Stomach (tissue), 8 donors: ENCODE measurements at regions not wholly inside any gene's neighbourhood (a gene's known extent, or its start where the extent isn't known, plus 50 kb on each side); places are given as distances from the start of the nearest gene placed in this dataset.
A peak's percentile ranks its signal among the peaks of the same experiment; 100 is the strongest.

Source experiments
- DNase-seq, 2 donors: peaks; one replicate each; pipeline versions ENCODE4 v3.0.0 to v3.0.0-alpha.2; 2013 to 2019
- H3K27ac ChIP-seq, 5 donors: fragments of 200-600 bp in 4 of 5; sonication (generic) in 4 of 5; one replicate each; pipeline ENCODE4 v1.5.1; 2013 to 2019; ENCODE audit warnings: mild to moderate bottlenecking in 1 of 5, moderate library complexity in 1 of 5
- H3K27me3 ChIP-seq, 3 donors: fragments of 200-600 bp; sonication (generic); one replicate each; pipeline ENCODE4 v1.5.1; 2017 to 2019; ENCODE audit warnings: mixed run types in 1 of 3
- H3K36me3 ChIP-seq, 4 donors: fragments of 200-600 bp; sonication (generic); 1 replicate in 3 of 4; 2 replicates in 1 of 4; pipeline ENCODE4 v1.5.1; 2016 to 2019
- H3K4me1 ChIP-seq, 4 donors: fragments of 200-600 bp; sonication (generic); one replicate each; pipeline ENCODE4 v1.5.1; 2016 to 2019
- H3K4me3 ChIP-seq, 4 donors: fragments of 200-600 bp; sonication (generic) in 3 of 4; one replicate each; pipeline ENCODE4 v1.5.1; 2016 to 2019; ENCODE audit warnings: mild to moderate bottlenecking in 1 of 4
- H3K9me3 ChIP-seq, 4 donors: fragments of 200-600 bp; sonication (generic); one replicate each; pipeline ENCODE4 v1.5.1; 2016 to 2019
- EP300 ChIP-seq: sonication (generic); formaldehyde crosslinking; IDR thresholded peaks from one replicate; pipeline ENCODE4 v1.6.1; 2017; ENCODE audit warnings: antibody characterized with exemption
- POLR2A ChIP-seq, 4 donors: fragments of 450-650 bp; IDR thresholded peaks; one replicate each; pipeline ENCODE4 v1.6.1; 2016; ENCODE audit warnings: antibody characterized with exemption in 4 of 4, control low read depth in 2 of 4, mild to moderate bottlenecking in 1 of 4, moderate library complexity in 1 of 4
- POLR2AphosphoS5 ChIP-seq, 3 donors: sonication (generic); formaldehyde crosslinking; IDR thresholded peaks; one replicate each; pipeline ENCODE4 v1.6.1; 2016; ENCODE audit warnings: antibody characterized with exemption in 3 of 3
- WGBS, 5 donors: extraction: QIAGEN DNeasy Blood & Tissue Kit in 3 of 5; methylation state at CpG; one replicate each; pipeline versions ENCODE4 v1.1.5 to v1.1.7; 2013 to 2018; 5-methylcytosine and 5-hydroxymethylcytosine counted together
- intact Hi-C: fragments of 100-400 bp; cut with DNase I; formaldehyde crosslinking; loops from one replicate; pipeline ENCODE4 v1.15.1; 2023; ENCODE audit warnings: low total_unique reads
- TF ChIP-seq, protein P1 (sequence below), 7 experiments: fragments of 450-650 bp in 4 of 7; fragments of 200-600 bp in 3 of 7; sonication (generic) in 3 of 7; IDR thresholded peaks; one replicate each; pipeline ENCODE4 v1.5.1; 2016 to 2019; ENCODE audit warnings: antibody characterized with exemption in 7 of 7, control low read depth in 2 of 7, mild to moderate bottlenecking in 1 of 7
- donor health status: healthy with polysubstance abuse.
- donor health status: Bipolar disorder and iron deficiency.
- donor health status: healthy.

DNA sequence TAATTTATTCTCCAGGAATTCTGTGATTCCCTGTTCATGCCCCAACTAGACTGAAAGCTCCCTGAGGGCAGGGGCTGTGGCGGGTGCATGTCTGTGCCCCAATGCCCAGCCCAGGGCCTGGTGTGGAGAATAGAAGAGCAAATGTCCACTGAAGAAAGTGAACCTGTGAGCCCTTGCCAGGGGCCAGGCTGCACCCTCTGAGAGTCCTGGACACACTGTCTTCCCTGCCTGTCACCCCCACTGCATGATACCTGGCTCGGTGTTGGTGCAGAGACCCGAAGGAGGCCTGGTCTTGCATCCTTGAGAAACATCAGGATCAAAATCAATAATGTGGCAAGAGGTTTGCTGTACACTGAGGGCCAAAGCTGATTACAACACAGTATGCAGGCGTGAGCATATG is 69.8 kb upstream of the RUNX3 start:
- Histone ChIP-seq H3K4me1 (no peaks in the 10 kb centered on the region), H3K9me3 (no peaks in the 10 kb centered on the region), H3K27ac (no peak overlapping the region), H3K27me3 (no peaks in the 10 kb centered on the region), H3K36me3 (no peaks in the 10 kb centered on the region), H3K4me3 (no peak overlapping the region)
- WGBS, 5 donors, result 66 to 94% (median 80%) methylated on average over 4 of the region's 4 CpGs
- no peak for DNase-seq
- intact Hi-C loops, result no loop called here
- no peak for TF ChIP-seq EP300
- no peak for TF ChIP-seq POLR2AphosphoS5 (IDR thresholded peaks at IDR 0.05)
- TF ChIP-seq, protein P1, sequence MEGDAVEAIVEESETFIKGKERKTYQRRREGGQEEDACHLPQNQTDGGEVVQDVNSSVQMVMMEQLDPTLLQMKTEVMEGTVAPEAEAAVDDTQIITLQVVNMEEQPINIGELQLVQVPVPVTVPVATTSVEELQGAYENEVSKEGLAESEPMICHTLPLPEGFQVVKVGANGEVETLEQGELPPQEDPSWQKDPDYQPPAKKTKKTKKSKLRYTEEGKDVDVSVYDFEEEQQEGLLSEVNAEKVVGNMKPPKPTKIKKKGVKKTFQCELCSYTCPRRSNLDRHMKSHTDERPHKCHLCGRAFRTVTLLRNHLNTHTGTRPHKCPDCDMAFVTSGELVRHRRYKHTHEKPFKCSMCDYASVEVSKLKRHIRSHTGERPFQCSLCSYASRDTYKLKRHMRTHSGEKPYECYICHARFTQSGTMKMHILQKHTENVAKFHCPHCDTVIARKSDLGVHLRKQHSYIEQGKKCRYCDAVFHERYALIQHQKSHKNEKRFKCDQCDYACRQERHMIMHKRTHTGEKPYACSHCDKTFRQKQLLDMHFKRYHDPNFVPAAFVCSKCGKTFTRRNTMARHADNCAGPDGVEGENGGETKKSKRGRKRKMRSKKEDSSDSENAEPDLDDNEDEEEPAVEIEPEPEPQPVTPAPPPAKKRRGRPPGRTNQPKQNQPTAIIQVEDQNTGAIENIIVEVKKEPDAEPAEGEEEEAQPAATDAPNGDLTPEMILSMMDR (IDR thresholded peaks at IDR 0.05), result no peak

DNA sequence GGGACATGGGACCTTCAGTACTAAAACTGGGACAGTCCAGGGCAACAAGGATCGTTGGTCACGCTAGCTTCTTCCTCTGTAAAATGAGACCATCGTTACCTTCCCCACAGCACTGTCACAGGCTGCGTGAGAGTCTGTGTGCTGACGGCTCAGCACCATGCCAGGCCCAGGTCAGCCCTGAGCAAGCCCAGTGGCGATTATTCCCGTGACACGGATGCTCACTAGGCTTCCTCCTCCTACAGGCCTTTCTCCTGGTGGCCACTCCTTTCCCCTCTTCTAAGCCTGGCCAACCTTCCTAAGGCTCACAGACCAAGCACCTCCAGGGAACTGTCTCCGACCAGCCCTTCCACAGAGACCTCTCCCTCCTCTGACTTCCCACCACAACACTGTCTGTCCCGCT is 69.3 kb upstream of the RUNX3 start:
- TF ChIP-seq POLR2A (IDR thresholded peaks at IDR 0.05), result no peak
- TF ChIP-seq POLR2AphosphoS5 (IDR thresholded peaks at IDR 0.05), result no peak
- TF ChIP-seq EP300, result no peak
- TF ChIP-seq, protein P1 (IDR thresholded peaks at IDR 0.05), result no peak
- Histone ChIP-seq H3K27me3 (no peaks in the 10 kb centered on the region), H3K9me3 (no peaks in the 10 kb centered on the region), H3K36me3 (no peaks in the 10 kb centered on the region), H3K4me1 (no peaks in the 10 kb centered on the region), H3K27ac (no peak overlapping the region), H3K4me3 (no peak overlapping the region)
- no peak for DNase-seq
- intact Hi-C loops, result no loop called here
- 69 to 95% (median 91%) methylated on average over 6 to 10 of the region's 10 CpGs for WGBS, 5 donors

DNA sequence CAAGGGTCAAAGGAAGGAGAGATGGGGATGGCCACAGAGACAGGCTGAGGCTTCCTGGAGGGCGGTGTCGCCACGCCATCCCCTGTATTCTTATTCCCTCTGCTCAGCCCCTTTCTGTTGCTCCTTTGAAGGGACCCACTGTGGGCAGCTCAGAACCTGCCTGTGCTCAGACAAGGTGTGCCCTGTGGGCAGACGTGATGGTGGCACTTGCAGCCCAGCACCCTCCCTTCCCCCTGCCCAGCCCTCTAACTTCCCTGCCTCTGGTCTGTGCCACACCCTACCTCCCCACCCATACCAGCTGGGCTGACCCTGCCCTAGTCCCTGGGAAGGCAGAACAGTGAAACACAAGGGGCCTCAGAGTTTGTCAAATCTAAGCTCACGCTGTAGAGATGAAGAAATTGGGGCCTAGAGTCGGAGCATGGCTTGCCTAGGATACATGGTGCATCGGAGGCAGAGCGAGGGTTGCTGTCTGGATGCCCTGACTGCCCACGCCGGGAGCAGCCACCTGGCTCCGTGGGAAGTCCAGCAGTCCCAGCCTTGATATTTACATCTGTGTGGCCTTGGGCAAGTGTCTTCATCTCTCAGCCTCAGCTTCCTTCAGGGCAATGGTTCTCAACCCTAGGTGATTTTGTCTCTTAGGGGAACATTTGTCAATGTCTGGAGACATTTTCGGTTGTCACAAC is 68.6 kb upstream of the RUNX3 start:
- no peaks in the 10 kb centered on the region for H3K9me3 ChIP-seq
- intact Hi-C loops, result no loop called here
- H3K36me3 ChIP-seq, result no peaks in the 10 kb centered on the region
- DNase-seq, result no peak
- H3K4me3 ChIP-seq, result no peak overlapping the region
- TF ChIP-seq, protein P1 (IDR thresholded peaks at IDR 0.05), result no peak
- TF ChIP-seq POLR2AphosphoS5 (IDR thresholded peaks at IDR 0.05), result no peak
- no peak for TF ChIP-seq POLR2A (IDR thresholded peaks at IDR 0.05)
- TF ChIP-seq EP300, result no peak
- no peaks in the 10 kb centered on the region for H3K27me3 ChIP-seq
- WGBS, 5 donors, result 81 to 91% (median 82%) methylated on average over 12 of the region's 12 CpGs
- no peaks in the 10 kb centered on the region for H3K4me1 ChIP-seq
- no peak overlapping the region for H3K27ac ChIP-seq

DNA sequence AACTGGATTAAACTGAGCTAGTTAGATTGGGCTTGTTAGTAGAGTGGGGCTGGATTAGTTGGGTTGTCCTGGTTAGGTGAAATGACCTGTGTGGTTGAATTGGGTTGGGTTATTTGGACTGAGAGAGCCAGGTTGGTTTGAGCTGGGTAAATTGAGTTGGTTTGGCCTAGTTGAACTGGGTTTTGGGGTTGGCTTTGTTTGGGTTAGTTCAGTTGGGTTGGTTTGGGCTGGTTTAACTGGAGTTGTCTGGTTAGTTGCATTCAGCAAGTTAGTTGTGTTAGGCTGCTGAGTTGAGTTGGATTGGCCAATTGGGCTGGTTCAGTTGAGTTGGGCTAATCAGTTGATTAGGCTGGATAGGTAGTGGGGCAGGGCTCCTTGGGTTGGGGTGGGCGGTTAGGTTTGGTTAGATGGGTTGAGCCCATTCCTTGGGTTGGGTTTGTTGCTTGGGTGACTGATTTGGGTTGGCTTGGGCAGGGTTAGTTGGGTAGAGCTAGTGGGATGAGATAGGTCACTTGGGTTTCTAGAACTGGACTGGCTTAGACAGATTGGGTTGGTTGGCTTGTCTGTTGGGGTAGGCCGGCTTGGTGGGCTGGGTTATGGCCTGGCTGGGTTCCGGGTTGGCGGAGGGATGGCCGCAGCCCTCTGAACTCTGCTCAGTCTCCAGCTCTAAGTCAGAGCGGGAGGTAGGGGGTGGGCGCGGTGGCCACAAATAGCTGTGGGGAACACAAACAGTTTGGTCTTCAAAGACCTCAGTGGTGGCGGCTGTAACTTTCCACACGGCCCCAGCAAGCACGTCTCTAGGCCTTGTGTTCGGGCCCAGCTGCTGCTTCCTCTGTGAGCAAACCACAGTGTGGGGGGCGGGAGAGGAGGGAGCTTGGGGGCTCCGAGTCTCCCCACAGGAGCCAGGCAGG is 67.2 kb upstream of the RUNX3 start:
- H3K27me3 ChIP-seq, result peaks cover 0 to 9% (median 0%) of the 10 kb centered on the region in 3 donors
- no peak overlapping the region for H3K4me3 ChIP-seq
- H3K36me3 ChIP-seq, result no peaks in the 10 kb centered on the region
- DNase-seq, result peak in 1 of 2 donors; percentile 58
- intact Hi-C loops, result no loop called here
- 73 to 91% (median 81%) methylated on average over 6 to 14 of the region's 14 CpGs for WGBS, 5 donors
- no peak for TF ChIP-seq POLR2AphosphoS5 (IDR thresholded peaks at IDR 0.05)
- TF ChIP-seq EP300, result no peak
- TF ChIP-seq, protein P1 (IDR thresholded peaks at IDR 0.05), result no peak
- TF ChIP-seq POLR2A (IDR thresholded peaks at IDR 0.05), result no peak
- H3K27ac ChIP-seq, result no peak overlapping the region
- peaks cover 0 to 5% (median 2%) of the 10 kb centered on the region in 4 donors for H3K9me3 ChIP-seq
- H3K4me1 ChIP-seq, result no peaks in the 10 kb centered on the region
